Bronchial epithelial cell (primary cell): ENCODE measurements at regions not wholly inside any gene's neighbourhood (a gene's known extent, or its start where the extent isn't known, plus 50 kb on each side); places are given as distances from the start of the nearest gene placed in this dataset.

ENCODE experiments used
- DNase-seq: peaks from one replicate; pipeline ENCODE4 v3.0.0-alpha.2; 2010; ENCODE audit warnings: low read depth
- FAIRE-seq: peaks from 2 replicates; lab custom pipeline; 2011; peaks lifted over from hg19 to GRCh38; lab: Jason Lieb, UNC
- H3K27me3 ChIP-seq: 2 replicates; pipeline ENCODE4 v1.5.1; 2011; ENCODE audit warnings: low read length; ENCODE audit not compliant: control insufficient read depth, insufficient read depth
- H3K36me3 ChIP-seq: 2 replicates; pipeline ENCODE4 v1.5.1; 2011; ENCODE audit warnings: low read length; ENCODE audit not compliant: control insufficient read depth, insufficient read depth
- H3K4me3 ChIP-seq: 2 replicates; pipeline ENCODE4 v1.5.1; 2011; ENCODE audit warnings: mild to moderate bottlenecking, low read depth, low read length, control low read depth
- TF ChIP-seq, protein P1 (sequence below): IDR thresholded peaks from 2 replicates; pipeline ENCODE4 v1.5.1; 2011; ENCODE audit warnings: mild to moderate bottlenecking, moderate library complexity, low read length, control low read depth, inconsistent platforms; ENCODE audit not compliant: insufficient read depth, severe bottlenecking

DNA sequence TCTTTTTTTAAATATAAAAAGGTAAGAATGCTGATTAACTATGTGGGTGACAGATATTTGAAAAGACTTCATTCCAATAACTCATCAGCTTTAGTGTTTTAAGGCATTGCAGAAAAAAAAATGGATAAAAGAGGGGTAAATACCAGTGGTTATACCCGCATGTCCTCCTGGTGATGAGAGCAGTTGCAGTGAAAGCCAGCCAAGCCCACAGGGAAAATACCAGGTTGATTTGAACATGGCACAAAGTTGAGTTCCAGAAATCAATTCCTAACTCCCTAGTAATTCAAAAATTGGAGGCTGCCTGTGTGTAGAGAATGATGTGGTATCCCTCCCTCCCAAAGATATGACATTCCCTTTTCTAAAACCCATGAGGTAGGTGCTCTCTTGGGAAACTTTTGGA lies 453.2 kb upstream of the SOX9 start:
- Histone ChIP-seq H3K4me3 (no peak overlapping the region), H3K36me3 (no peaks in the 10 kb centered on the region), H3K27me3 (no peaks in the 10 kb centered on the region)
- DNase-seq = no peak
- TF ChIP-seq, protein P1, sequence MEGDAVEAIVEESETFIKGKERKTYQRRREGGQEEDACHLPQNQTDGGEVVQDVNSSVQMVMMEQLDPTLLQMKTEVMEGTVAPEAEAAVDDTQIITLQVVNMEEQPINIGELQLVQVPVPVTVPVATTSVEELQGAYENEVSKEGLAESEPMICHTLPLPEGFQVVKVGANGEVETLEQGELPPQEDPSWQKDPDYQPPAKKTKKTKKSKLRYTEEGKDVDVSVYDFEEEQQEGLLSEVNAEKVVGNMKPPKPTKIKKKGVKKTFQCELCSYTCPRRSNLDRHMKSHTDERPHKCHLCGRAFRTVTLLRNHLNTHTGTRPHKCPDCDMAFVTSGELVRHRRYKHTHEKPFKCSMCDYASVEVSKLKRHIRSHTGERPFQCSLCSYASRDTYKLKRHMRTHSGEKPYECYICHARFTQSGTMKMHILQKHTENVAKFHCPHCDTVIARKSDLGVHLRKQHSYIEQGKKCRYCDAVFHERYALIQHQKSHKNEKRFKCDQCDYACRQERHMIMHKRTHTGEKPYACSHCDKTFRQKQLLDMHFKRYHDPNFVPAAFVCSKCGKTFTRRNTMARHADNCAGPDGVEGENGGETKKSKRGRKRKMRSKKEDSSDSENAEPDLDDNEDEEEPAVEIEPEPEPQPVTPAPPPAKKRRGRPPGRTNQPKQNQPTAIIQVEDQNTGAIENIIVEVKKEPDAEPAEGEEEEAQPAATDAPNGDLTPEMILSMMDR = no peak
- FAIRE-seq = no peak

- H3K36me3 ChIP-seq = no peaks in the 10 kb centered on the region
- TF ChIP-seq, protein P1 = no peak
- no peaks in the 10 kb centered on the region for H3K27me3 ChIP-seq
- FAIRE-seq (no peak), DNase-seq (no peak)
- no peak overlapping the region for H3K4me3 ChIP-seq
These were observed 452.0 kb upstream of the SOX9 start for GRCh38 chr17:71668807-71669206.

DNA sequence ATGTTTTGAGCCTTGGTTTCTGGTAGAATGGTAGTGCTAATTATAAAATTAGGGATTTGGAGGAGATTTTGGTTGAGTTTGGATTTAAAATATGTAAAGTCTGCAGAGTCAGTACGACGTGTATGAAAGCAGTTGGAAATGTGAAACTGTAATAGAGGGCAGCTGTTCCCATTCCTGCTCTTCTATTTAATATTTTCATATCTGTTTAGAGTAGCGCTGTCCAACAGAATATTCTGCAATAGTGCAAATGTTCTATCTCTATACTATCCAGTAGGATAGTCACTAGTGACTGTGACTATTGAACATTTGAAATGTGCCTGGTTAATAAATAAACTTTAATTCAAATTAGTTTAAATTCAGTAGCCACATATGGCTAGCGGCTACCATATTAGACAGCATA lies 443.4 kb upstream of the SOX9 start:
- DNase-seq = no peak
- no peak overlapping the region for H3K4me3 ChIP-seq
- H3K36me3 ChIP-seq = no peaks in the 10 kb centered on the region
- TF ChIP-seq, protein P1 = no peak
- no peak for FAIRE-seq
- no peaks in the 10 kb centered on the region for H3K27me3 ChIP-seq

GRCh38 chr17:71679832-71680231 lies 441.0 kb upstream of the SOX9 start:
- no peak overlapping the region for H3K4me3 ChIP-seq
- DNase-seq (no peak), FAIRE-seq (no peak)
- H3K27me3 ChIP-seq = no peaks in the 10 kb centered on the region
- TF ChIP-seq, protein P1 = no peak
- no peaks in the 10 kb centered on the region for H3K36me3 ChIP-seq

DNA sequence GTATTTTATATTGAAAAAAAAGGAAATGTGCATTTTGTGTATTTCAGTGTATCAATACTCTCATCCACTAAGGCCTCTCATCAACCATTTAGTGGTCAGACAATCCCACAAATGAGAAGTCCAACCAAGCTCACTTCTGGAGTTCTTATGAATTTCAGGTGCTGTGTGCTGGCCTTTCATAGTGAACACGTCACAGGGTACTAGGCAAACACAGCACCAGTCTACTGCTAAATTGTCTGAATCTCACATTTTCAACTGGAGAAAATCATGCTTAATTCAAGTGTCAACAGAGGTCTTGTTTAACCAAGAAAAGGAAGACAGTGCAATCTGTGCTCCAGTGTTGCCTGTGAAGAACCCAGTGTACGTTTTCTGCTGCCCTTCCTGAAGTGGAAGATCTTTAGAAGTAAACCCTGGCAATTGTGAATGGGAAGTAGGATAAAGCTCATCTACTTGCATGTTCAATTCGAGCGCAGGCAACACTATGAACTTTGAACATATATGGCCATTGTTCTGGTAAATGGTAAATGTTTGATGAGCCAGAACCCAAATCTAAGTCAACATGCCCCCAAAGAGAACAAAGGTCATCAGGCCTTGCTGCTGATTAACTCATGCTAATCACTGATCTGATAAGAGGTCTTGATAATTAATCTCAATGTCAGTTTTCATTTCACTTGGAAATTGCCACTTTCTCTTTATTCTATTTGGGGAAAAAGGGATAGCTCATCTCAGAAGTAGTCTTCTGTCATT lies 439.2 kb upstream of the SOX9 start:
- Histone ChIP-seq H3K36me3 (no peaks in the 10 kb centered on the region), H3K4me3 (no peak overlapping the region), H3K27me3 (no peaks in the 10 kb centered on the region)
- FAIRE-seq = no peak
- TF ChIP-seq, protein P1 = no peak
- no peak for DNase-seq

GRCh38 chr17:71682174-71682494 lies 438.7 kb upstream of the SOX9 start:
- Histone ChIP-seq H3K4me3 (no peak overlapping the region), H3K27me3 (no peaks in the 10 kb centered on the region), H3K36me3 (no peaks in the 10 kb centered on the region)
- TF ChIP-seq, protein P1 = no peak
- FAIRE-seq (no peak), DNase-seq (no peak)
